ENCODE measurements at regions not wholly inside any gene's neighbourhood (a gene's known extent, or its start where the extent isn't known, plus 50 kb on each side); places are given as distances from the start of the nearest gene placed in this dataset.

- TF ChIP-seq CTCF (IDR thresholded peaks at IDR 0.05) (no peak), RARB (CRISPR knock-in tag; IDR thresholded peaks at IDR 0.05) (no peak), ESRRA (IDR thresholded peaks at IDR 0.05; ENCODE audit: borderline replicate concordance, low read length) (no peak), CHD4 (IDR thresholded peaks at IDR 0.05; ENCODE audit: borderline replicate concordance) (no peak), JUN (IDR thresholded peaks at IDR 0.05) (no peak), POLR2A (IDR thresholded peaks at IDR 0.05; ENCODE audit: low read length) (no peak), RCOR1 (IDR thresholded peaks at IDR 0.05; ENCODE audit: low read depth, low read length) (no peak), JUNB (IDR thresholded peaks at IDR 0.05) (no peak), MYC (IDR thresholded peaks at IDR 0.05; ENCODE audit: borderline replicate concordance, low read length) (no peak), MAFK (IDR thresholded peaks at IDR 0.05; ENCODE audit: partially characterized antibody) (no peak)
These were observed 94.5 kb upstream of the TNRC6A start for GRCh38 chr16:24634919-24635318.
